SW480 (cell line): ENCODE measurements at regions not wholly inside any gene's neighbourhood (a gene's known extent, or its start where the extent isn't known, plus 50 kb on each side); places are given as distances from the start of the nearest gene placed in this dataset.
"Not testable (repeated sequence)": the region's sequence is repeated elsewhere in the genome, so short reads cannot be mapped to it uniquely, and the experiment has no call there.

Experiments used
- DNase-seq: peaks from one replicate; pipeline ENCODE4 v3.0.0-alpha.2; 2016; ENCODE audit warnings: low spot score

DNA sequence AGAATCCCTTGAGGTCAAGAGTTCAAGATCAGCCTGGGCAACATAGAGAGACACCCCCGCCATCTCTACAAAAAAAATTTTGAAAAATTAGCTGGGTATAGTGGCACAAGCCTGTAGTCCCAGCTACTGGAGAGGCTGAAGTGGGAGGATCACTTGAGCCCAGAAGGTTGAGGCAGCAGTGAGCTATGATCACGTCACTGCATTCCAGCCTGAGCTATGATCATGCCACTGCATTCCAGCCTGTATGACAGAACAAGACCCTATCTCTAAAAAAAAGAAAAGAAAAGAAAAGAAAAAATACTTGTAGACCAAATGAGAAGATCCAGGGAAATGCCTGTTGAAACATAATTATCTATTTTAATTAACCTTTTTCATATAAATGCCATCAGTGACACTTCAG lies 93.8 kb upstream of the MDM1 start:
- no peak for DNase-seq

- no peak for DNase-seq
Observed at GRCh38 chr12:68428211-68428610, 96.0 kb upstream of the MDM1 start.

GRCh38 chr12:68428724-68429501 lies 96.8 kb upstream of the MDM1 start:
- DNase-seq, result no peak

DNA sequence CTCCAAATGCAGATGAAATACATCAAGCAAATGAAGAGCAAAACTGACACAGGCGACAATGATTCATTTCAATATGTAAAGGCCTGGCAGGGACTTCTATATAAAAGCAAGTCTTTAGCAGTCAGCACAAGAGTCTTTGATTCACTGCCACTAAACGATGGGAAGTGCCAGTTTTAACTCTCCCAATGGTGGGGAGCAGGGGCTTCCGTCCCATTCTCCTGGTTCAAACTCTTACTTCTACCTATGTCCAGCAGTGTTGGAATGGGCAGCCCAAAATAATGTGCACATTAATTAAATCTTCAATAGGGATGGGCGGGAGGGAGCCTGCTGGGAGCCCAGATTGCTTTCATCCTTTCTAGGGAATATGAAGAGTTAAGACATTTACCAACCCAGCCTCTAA lies 97.5 kb upstream of the MDM1 start:
- no peak for DNase-seq

DNA sequence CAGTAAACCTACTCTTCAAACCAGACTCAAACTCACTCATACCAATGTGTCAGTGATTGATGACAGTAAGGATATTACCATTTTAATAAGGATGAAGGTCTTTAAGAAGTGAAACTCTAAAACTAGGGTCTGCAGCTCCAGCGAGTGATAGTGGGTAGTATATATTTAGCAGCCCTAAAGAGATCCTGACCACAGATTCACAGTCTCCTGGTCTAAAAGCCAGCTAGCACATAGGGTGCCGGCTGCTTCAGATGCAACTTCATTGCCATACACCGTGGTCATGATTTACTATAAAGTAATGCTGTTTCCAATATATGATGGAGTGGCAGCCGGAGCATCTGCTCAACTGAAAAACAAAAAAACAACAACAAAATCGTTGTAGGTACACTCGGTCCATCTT lies 99.6 kb upstream of the MDM1 start:
- DNase-seq, result no peak

- DNase-seq, result no peak
Observed at GRCh38 chr12:68432622-68433021, 100.5 kb upstream of the MDM1 start.

GRCh38 chr12:68434391-68435298 lies 102.5 kb upstream of the MDM1 start:
- no peak for DNase-seq

DNA sequence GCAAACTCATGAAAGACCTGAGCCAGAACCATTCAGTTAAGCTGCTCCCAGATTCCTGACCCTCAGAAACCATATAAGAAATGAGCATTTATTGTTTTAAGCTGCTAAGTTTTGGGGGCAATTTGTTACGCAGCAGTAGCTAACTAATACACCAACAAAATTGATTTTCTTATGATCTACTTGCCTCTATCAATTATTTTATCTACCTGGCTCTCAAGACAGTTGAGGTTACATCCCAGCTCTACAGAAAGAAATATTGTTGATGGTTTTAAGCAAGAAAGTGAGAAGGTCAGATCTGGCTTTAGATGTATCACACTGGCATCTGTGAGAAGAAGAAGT lies 103.1 kb upstream of the MDM1 start:
- DNase-seq, result no peak

DNA sequence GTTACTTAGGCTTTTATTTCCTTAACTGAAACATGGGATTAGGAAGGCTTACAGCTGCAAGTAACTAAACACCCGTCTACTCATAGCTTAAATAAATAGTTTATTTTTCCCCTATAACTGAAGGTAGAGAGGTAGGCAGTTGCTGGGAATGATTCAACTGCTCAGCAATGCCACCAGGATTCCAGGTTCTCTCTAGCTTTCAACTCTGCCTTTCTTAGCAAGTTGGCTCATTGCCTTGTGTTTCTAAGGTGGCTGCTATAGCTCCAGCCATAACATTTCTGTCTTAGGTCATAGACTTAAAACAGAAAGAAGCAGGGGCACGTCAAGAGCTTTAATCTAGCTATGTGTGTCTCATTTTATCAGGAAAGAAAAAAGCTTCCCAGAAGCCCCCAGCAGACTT lies 103.7 kb upstream of the MDM1 start:
- DNase-seq, result no peak

DNA sequence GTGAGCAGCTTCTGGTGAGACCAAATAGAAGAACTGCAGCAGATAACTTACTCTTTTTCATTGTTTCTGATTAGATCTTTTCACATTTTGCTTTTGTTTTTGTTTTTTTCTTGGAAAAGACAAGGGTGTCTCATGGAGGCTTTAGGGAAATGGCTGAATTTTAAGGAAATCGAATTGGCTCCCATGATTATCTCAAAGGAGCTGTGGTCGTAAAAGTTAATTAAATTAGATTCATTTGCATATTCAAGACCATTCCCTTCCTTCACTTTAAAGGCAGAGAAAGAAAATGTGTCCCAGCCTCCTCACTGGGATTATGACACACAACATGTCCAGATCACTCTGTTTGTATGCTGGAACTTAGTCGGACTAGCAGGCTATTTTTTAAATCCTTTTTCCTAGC lies 106.4 kb upstream of the MDM1 start:
- DNase-seq, result no peak

DNA sequence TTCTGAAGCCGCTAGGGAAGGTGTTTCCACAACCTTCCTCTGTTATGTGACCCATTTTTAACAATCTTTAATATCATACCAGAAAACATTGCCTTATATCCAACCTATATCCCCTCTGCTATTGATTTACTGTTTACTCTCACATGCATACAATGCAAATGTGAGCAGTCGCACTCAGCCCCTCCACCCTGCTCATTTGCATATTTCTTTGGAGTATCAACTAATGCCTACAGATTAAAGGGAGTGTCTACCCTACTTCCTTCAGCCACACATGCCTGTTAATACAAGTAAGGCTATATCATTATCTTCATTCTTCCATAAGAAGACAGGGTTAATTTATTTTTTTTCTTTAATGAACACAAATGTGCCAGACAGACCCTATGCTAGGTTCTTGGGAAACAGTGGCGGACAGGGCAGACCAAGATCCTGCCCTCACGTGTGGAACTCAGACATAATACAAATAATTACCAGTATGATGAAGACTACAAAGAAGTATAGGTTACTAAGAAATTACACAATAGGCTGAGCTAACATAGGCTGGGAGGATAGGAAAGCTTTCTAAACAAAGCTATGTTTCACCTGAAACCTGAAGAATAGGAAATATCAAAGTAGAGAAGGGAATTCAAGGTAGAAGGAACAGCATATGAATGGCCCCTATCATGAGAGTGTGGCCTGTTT lies 107.3 kb upstream of the MDM1 start:
- DNase-seq, result no peak

GRCh38 chr12:68440068-68440581 lies 108.0 kb upstream of the MDM1 start:
- DNase-seq, result no peak

DNA sequence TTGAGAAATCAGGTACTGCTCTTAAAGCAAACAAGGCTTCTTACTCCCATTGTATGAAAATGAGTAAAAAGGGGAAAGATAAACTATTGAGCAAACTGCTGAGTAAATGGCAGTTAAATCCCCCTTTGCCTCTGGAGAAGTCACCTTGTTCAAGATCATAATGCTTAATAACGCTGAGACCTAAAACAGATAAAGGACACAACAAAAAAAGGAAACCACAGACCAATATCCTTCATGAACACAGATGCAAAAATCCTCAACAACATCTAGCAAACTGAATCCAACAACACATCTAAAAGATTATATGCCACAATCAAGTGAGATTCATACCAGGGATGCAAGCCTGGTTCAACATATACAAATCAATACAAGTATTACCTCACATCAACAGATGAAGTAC lies 109.0 kb upstream of the MDM1 start:
- no peak for DNase-seq

GRCh38 chr12:68442353-68442972 lies 110.3 kb upstream of the MDM1 start:
- DNase-seq, result not testable (repeated sequence)

DNA sequence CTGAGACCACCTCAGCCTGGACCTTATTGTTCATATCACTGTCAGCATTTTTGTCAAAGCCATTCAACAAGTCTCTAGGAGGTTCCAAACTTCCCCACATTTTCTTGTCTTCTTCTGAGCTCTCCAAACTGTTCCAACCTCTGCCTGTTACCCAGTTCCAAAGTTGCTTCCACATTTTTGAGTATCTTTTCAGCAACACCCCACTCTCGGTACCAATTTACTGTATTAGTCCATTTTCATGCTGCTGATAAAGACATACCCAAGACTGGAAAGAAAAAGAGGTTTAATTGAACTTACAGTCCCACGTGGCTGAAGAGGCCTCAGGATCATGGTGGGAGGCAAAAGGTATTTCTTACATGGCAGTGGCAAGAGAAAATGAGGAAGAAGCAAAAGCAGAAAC lies 111.5 kb upstream of the MDM1 start:
- not testable (repeated sequence) for DNase-seq

GRCh38 chr12:68445824-68446223 lies 113.7 kb upstream of the MDM1 start:
- DNase-seq, result no peak

DNA sequence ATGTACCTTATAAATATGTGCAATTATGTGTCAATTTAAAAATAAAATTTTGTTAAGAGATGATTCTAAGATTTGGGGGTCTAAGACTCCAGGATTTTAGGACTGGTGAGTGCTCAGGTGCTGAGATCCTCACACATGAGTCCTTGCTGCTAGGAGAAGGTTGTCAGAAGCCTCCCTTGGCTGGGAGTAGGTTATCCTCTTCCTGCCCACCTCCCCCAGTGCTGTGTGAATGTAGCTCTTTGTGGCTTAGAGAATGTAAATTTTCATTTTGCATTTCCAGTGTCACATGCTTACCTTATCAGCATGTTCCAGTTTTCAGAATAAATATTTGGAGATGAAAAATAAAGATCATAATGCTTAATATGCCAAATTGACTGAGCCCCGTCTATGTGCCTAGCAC lies 114.2 kb upstream of the MDM1 start:
- no peak for DNase-seq

GRCh38 chr12:68446901-68447796 lies 115.0 kb upstream of the MDM1 start:
- no peak for DNase-seq

- no peak for DNase-seq
Observed at GRCh38 chr12:68447797-68448260, 115.7 kb upstream of the MDM1 start.

DNA sequence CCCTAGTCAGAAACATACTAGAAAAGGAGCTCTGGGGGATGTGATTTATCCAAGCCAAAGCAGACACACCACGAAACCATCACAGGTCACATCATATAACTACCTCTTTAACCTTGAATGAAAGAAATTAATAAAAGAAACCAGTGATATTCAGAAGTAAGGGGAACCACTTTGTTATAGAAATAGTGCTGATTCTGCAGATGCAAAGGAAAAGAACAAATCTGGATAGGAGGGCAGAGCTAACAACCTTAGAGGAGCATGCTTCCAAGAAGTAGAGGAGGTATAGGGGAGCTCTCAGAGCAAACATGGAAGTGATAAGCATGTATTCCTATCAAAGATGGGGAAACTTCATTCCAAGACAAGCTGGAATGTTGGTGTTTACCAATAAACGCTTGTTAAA lies 117.0 kb upstream of the MDM1 start:
- DNase-seq, result no peak

- no peak for DNase-seq
Observed at GRCh38 chr12:68450947-68451260, 118.7 kb upstream of the MDM1 start.
